Liver (tissue), 3 donors: ENCODE measurements at regions not wholly inside any gene's neighbourhood (a gene's known extent, or its start where the extent isn't known, plus 50 kb on each side); places are given as distances from the start of the nearest gene placed in this dataset.

Experiments
- GABPA ChIP-seq, 2 donors: IDR thresholded peaks in 1 of 2; conservative IDR thresholded peaks in 1 of 2; 2 replicates each; pipeline ENCODE4 v1.6.1; 2016; ENCODE audit warnings: antibody characterized with exemption in 2 of 2, mild to moderate bottlenecking in 1 of 2, moderate library complexity in 1 of 2
- NR2F2 ChIP-seq: IDR thresholded peaks from 2 replicates; pipeline ENCODE4 v1.6.1; 2016; ENCODE audit warnings: antibody characterized with exemption
- REST ChIP-seq: IDR thresholded peaks from 2 replicates; pipeline ENCODE4 v1.6.1; 2016; ENCODE audit warnings: antibody characterized with exemption, mild to moderate bottlenecking
- TF ChIP-seq, protein P1 (sequence below): fragments of 150-350 bp; IDR thresholded peaks from 2 replicates; pipeline ENCODE4 v1.5.1; 2017; ENCODE audit warnings: improper control_type of control experiment, low read depth, low read length; ENCODE audit not compliant: missing input control
- TF ChIP-seq, protein P2 (sequence below): IDR thresholded peaks from 2 replicates; pipeline ENCODE4 v1.6.1; 2016; ENCODE audit warnings: antibody characterized with exemption
- donor health status: healthy.
- donor health status: healthy.

GRCh38 chr4:138639018-138639741 lies 376.4 kb upstream of the NOCT start:
- TF ChIP-seq, protein P1, sequence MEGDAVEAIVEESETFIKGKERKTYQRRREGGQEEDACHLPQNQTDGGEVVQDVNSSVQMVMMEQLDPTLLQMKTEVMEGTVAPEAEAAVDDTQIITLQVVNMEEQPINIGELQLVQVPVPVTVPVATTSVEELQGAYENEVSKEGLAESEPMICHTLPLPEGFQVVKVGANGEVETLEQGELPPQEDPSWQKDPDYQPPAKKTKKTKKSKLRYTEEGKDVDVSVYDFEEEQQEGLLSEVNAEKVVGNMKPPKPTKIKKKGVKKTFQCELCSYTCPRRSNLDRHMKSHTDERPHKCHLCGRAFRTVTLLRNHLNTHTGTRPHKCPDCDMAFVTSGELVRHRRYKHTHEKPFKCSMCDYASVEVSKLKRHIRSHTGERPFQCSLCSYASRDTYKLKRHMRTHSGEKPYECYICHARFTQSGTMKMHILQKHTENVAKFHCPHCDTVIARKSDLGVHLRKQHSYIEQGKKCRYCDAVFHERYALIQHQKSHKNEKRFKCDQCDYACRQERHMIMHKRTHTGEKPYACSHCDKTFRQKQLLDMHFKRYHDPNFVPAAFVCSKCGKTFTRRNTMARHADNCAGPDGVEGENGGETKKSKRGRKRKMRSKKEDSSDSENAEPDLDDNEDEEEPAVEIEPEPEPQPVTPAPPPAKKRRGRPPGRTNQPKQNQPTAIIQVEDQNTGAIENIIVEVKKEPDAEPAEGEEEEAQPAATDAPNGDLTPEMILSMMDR = no peak
- TF ChIP-seq NR2F2 (no peak), GABPA (IDR thresholded peaks at IDR 0.05 in 1 of 2, conservative IDR thresholded peaks at IDR 0.05 in 1 of 2) (no peak), REST (no peak)
- TF ChIP-seq, protein P2, sequence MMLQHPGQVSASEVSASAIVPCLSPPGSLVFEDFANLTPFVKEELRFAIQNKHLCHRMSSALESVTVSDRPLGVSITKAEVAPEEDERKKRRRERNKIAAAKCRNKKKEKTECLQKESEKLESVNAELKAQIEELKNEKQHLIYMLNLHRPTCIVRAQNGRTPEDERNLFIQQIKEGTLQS = no peak
